ENCODE measurements at regions not wholly inside any gene's neighbourhood (a gene's known extent, or its start where the extent isn't known, plus 50 kb on each side); places are given as distances from the start of the nearest gene placed in this dataset.
"Not testable (repeated sequence)": the region's sequence is repeated elsewhere in the genome, so short reads cannot be mapped to it uniquely, and the experiment has no call there.

DNA sequence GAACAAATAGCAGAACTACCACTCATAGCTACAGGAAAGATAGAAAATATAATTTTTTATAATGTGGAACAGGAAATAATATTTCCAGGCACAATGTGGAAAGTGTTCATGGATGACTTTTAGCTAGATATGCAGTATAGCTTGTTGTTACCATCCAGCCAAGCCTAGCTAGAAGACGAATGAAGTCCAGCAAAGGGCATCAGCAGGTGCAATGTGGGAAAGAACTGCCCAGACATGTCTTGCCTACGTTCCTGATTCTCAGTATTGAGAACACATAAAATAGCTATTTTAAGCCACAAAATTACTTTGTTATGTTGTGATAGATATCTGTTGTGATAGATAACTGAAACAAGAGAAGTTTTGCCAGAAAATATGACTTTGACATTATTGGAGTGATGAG is 1690.0 kb upstream of the LRRTM3 start:
- DNase-seq (ENCODE audit: low read depth, low spot score), result no peak

- DNase-seq (ENCODE audit: low read depth, low spot score), result no peak
These were observed 1660.3 kb upstream of the LRRTM3 start for GRCh38 chr10:65265451-65265954.

DNA sequence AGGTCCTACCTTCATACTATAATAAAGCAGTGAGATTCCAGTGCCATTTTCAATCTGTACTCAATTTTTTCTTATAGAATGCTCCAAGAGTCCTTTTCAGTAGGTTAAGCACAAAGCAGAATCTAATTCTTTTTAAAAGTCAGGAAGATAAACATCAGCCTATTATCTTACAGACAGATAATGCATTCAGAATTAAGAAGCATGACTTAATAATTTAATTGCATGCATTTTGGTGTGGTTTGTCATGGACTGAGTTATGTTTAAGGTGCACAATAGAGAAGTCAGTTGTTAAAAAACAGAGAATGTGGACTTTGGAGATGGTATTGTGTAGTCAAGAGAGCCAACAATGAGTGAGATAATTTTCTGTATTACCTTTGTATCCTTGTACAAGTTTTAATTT is 1656.3 kb upstream of the LRRTM3 start:
- DNase-seq (ENCODE audit: low read depth, low spot score), result not testable (repeated sequence)

GRCh38 chr10:65270969-65271368 is 1654.9 kb upstream of the LRRTM3 start:
- no peak for DNase-seq (ENCODE audit: low read depth, low spot score)

DNA sequence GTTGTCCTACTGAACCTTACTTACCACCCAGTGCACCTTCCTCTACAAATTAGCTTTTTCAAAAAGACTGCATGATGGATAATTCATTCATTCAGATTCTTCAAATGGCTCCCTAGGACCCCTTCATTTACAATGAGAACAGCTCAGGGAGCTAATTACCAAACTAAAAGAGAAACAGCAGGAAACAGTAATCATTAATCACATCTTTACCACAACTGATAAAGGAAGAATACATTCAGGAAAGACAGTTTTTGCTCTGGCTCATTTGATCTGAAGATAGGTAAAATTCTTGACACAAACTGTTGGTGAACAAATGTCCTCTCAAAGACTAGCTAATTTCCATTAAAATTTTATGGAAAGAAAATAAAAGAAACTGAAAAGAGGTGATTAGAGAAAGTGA is 1652.7 kb upstream of the LRRTM3 start:
- no peak for DNase-seq (ENCODE audit: low read depth, low spot score)

DNA sequence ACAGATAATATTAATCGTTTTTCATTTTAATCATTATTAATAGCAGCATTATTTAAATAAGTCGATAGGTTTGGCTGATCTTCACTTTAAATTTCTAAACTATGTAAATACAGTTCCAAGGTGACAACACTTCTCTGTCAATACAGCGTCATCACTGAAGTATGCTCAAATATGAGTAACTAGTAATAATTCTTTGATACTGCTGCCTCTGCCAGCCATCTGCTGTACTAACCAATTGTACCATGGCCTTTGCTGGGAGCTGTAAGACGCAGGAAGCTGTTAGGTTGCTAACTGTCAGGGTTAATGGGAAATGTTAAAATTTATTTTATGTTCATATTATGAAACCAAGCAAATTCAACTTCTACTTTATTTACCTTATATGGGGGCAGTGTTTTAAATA is 1650.5 kb upstream of the LRRTM3 start:
- no peak for DNase-seq (ENCODE audit: low read depth, low spot score)

DNA sequence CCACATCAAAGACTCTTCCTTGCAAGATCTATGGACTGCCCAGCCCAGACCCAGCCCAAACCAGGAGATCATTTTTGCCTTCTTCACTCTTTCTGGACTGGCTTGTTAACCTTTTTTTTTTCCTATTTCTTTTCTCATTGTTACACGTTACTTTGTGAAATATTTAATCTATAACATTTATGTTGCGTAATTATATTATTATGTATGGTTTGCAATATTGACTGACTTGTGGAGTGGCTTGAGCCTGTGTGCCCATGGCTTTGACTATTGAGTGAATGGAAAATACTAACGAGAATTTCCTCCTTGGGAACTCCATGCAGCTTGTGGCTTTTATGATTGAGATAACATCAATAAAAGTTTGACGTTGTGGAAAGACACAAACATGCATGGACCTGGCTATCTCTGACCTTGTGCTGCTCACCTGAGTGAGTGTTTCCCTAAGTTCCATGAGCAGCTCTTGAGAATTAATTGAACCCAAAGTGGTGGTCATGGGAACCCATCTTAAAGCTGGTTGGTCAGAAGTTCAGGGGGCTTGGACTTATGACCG is 1641.3 kb upstream of the LRRTM3 start:
- DNase-seq (ENCODE audit: low read depth, low spot score), result no peak

DNA sequence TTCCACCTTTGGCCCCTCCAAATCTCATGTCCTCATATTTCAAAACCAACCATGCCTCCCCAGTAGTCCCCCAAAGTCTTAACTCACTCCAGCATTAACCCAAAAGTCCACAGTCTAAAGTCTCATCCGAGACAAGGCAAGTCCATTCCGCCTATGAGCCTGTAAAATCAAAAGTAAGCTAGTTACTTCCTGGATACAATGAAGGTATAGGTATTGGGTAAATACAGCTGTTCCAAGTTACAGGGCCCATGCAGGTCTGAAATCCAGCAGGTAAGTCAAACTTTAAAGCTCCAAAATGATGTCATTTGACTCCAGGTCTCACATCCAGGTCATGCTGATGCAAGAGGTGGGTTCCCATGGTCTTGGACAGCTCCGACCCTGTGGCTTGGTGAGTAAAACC is 1640.1 kb upstream of the LRRTM3 start:
- DNase-seq (ENCODE audit: low read depth, low spot score), result not testable (repeated sequence)

- no peak for DNase-seq (ENCODE audit: low read depth, low spot score)
These were observed 1634.5 kb upstream of the LRRTM3 start for GRCh38 chr10:65291286-65291685.

- DNase-seq (ENCODE audit: low read depth, low spot score), result no peak
These were observed 1633.3 kb upstream of the LRRTM3 start for GRCh38 chr10:65292551-65292950.

GRCh38 chr10:65294329-65294728 is 1631.5 kb upstream of the LRRTM3 start:
- DNase-seq (ENCODE audit: low read depth, low spot score), result no peak

- DNase-seq (ENCODE audit: low read depth, low spot score), result no peak
These were observed 1624.7 kb upstream of the LRRTM3 start for GRCh38 chr10:65301181-65301580.

- DNase-seq (ENCODE audit: low read depth, low spot score), result no peak
These were observed 1619.6 kb upstream of the LRRTM3 start for GRCh38 chr10:65306201-65306600.

GRCh38 chr10:65312876-65313275 is 1613.0 kb upstream of the LRRTM3 start:
- no peak for DNase-seq (ENCODE audit: low read depth, low spot score)

DNA sequence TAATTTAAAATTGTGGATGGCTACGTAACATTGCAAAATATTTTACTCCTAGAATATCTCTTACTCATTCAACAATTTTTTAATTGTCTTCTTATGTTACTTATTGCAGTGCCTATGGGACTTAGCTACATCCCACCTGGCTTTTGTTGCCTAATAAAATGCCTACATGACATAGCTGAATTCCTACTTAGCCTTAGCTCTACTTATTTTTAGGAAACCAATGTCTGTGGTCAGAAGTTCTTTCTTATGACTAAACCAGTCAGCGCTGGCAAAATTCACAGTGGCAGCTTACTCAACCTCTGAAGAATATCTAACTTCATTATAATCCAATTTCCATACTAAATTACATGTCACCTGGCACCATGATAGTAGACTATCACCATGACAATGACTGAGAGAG is 1612.4 kb upstream of the LRRTM3 start:
- no peak for DNase-seq (ENCODE audit: low read depth, low spot score)

DNA sequence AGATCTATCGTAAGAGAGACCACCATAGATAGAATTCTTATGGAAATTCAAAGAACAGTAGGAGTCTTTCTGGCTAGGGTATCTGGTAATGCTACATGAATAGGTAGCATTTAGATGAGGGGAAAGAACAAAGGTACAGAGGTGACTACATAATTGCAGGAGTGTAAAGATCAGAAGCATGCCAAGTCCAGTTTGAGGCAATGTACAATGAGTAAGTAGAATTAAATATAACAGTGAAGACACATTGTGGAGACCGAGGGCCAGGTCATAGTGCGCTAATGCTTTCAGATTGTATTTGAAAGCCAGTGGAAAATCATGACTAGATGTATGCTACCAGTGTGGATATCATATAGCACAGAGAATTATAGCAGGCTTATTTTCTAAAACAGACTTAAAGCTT is 1611.6 kb upstream of the LRRTM3 start:
- no peak for DNase-seq (ENCODE audit: low read depth, low spot score)

- DNase-seq (ENCODE audit: low read depth, low spot score), result no peak
These were observed 1606.3 kb upstream of the LRRTM3 start for GRCh38 chr10:65319493-65319892.

DNA sequence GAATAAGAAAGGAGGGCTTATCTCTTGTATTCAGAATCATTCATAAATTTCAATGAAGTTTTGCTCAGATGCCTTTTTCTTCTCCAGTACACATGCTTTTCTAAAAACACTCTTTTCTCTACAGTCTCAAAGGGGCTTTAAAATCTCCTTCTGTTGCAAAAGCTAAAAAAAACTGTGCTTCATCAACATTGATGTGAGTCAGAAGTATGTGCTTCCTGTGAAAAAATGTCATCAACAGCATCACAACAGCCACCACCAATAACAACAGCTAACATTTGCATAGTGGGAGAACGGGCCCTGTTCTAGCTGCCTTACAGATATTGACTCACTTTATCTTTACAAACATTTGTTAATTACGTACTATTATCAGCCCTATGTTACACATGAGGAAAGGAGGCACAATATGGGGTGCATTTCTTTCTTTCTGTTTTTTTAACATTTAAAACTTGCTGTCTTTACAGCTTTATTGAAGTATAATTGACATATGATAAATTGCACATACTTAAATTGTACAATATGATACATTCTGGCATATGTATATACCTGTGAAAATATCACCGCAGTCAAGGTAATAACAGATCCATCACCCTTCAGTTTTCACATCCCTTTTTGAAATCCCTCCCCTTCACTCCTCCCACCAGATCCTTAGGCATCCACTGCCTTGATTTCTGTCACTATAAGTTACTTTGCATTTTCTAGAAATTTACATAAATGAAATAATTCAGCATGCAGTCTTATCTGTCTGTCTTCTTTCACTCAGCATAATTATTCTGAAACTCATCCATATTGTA is 1605.4 kb upstream of the LRRTM3 start:
- no peak for DNase-seq (ENCODE audit: low read depth, low spot score)

- no peak for DNase-seq (ENCODE audit: low read depth, low spot score)
These were observed 1602.0 kb upstream of the LRRTM3 start for GRCh38 chr10:65323802-65324201.

- no peak for DNase-seq (ENCODE audit: low read depth, low spot score)
These were observed 1599.9 kb upstream of the LRRTM3 start for GRCh38 chr10:65325913-65326312.

DNA sequence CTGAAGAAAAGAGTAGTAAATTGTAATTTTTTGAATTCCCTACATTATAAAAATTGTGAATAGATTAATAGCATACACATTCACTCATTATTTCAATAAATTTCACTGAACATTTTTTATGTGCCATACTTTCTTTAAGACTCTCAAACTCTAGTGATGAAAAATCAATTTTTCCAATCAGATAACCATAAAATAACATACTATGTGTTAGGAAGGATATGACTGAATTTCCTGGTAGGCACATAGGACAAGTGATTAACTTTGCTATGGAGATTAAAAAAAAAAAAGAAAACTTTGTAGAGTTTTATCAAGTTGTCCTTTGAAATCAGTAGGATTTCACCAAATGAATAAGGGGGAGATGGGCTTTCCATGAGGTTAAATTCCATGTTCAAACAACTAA is 1597.3 kb upstream of the LRRTM3 start:
- DNase-seq (ENCODE audit: low read depth, low spot score), result no peak

DNA sequence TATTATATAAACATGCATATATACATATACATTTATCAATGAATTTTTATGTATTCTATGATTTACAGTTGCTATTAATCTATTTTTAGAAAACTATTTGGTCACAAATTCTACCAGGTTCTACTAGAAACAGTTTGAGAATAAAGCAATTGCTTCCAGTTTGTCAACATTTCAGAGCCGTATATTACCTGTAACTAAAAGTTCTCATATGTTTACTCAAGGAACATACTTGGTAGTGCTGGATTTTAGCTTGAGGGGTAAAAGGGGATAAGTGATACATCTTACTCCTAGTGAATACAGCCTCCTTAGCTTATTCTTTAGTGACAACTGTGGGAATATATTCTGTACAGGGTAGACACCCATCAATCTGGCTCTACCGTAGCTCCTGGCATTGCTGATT is 1590.5 kb upstream of the LRRTM3 start:
- no peak for DNase-seq (ENCODE audit: low read depth, low spot score)

- no peak for DNase-seq (ENCODE audit: low read depth, low spot score)
These were observed 1585.5 kb upstream of the LRRTM3 start for GRCh38 chr10:65340340-65340739.
